HCEC 1CT (cell line): ENCODE measurements at regions not wholly inside any gene's neighbourhood (a gene's known extent, or its start where the extent isn't known, plus 50 kb on each side); places are given as distances from the start of the nearest gene placed in this dataset.
"Not testable (repeated sequence)": the region's sequence is repeated elsewhere in the genome, so short reads cannot be mapped to it uniquely, and the experiment has no call there.

Experiments
- DNase-seq: peaks from one replicate; pipeline ENCODE4 v3.0.0-alpha.2; 2017

DNA sequence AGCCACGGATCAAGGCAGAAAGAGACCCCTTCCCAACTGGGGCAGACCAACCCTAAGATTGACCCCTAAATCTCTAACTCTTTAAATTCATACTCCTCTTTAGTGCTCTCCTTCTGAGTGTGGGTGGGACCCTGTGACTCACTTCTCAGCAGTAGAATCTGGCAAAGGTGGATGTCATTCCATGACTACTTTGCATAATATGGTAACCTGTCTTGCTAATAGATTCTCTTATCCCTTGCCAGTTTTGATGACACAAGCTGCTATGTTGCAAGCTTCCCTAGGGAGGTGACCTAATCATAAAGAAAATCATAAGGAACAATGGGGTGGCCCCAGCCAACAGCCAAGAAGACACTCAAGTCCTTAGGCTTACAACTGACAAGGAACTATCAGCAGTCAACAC lies 155.4 kb upstream of the VWC2 start:
- no peak for DNase-seq

DNA sequence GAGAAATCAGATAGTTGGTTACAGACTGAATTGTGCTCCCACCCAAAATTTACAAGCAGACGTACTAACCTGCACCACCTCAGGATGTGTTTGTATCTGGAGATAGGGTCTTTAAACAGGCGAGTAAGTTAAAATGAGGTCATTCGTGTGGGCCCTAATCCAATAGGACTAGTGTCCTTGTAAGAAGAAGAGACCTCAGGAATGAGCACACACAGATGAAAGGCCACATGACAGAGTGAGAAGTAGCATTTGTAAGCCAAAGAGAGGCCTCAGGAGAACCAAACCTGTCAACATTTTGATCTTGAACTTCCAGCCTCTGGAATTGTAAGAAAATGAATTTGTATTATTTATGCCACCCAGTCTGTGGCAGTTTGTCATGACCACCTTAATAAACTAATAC lies 149.5 kb upstream of the VWC2 start:
- no peak for DNase-seq

DNA sequence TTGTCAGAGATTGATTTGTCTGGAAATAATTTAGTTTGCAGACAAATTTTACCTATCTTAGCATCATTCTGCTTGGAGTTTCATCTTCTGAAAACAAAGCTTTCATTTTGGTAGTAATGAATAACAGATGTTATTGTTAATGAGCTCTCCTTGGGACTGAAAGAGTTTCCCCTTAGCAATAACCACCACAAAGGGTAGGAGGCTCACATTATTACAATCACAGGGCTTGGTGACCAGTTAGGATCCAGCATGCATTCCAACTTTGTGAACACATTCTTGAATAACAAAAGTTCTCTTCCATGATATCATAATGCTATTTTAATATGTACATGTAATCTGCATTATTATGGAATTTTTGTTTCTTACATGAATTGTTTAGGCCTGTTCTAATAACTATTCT lies 148.8 kb upstream of the VWC2 start:
- DNase-seq = no peak

DNA sequence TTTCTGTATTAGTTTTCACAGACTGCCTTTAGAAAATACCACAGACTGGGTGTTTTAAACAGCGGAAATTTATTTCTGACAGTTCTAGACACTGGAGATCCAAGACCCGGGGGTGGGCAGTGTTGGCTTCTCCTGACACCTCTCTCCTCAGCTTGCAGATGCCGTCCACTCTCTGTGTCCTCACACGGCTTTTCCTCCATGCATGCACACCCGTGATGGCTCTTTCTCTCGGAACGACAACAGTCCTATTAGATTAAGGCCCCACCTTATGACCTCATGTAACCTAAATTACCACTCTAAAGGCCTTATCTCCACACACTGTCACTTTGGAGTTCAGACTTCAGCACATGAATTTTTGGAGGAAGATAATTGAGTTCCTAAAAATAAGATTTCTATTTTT lies 142.9 kb upstream of the VWC2 start:
- no peak for DNase-seq

DNA sequence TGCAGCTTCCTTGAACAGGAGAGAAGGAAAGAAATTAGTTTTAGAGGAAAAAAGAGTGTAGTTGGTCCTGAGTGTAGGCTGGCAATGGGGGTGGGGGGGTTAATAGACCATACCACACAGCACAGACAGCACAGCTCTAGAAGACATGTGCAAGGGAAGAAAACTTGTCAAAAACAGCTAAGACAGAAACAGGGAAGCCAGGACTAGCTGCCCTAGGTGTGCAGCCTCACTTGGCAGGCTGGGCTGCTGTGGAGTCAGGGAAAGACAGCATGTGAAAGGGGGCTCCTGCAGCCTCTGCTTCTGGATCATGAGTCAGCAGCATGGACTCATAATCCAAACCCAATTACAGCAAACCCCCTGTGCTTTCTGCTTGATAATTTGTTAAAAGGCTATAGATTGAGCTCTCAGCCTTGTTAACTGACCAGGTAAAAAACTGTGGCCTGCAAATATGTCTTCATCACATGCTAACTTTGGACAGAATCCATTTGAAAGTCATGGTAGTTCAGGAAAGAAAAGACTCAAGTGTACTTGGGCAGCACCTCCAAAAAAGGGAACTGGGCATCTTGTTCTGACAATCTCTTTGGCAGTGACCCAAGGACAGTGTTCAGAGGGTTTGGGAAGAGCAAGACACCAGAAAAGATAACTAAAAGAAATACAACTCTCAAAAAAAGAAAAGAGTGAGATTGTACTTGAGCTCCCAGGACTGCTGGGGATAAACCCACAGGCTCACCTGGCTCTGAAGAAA lies 142.2 kb upstream of the VWC2 start:
- DNase-seq = no peak

DNA sequence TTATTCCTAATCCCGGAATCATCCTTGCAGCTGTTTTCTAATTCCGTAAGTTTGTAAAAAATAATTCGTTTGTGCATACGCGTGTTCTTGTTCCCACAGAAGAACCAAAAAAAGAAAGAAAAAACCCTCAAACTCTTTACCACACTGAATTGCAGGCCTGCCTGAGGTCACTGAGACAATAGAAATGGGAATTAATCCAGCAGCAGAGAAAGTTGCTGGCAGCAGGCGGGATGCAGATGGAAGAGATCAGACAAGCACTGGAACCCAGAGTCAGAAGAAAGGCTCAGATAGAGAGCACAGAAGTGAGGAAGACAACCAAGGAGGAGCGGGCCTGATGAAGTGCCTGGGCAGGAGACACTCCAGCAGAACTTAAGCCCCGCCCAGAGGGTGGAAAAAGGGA lies 141.5 kb upstream of the VWC2 start:
- DNase-seq = no peak

DNA sequence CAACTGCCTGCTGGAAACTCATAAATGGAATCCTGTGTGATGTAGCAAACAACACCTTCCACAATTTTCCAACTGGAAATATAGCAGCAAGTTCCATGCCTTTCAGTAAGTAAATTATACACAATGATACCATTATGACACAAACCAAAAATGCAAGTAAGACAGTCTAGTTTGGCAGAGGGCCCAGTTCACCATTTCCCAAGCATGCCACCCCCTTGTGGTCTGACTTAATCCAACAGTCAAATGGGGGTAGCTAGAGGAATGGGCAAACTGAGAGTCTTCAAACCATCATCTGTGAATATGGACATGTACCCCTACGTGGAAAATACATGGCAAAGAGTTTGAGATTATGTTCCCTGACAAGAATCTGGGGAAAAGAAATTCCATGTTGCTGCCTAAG lies 137.6 kb upstream of the VWC2 start:
- no peak for DNase-seq

DNA sequence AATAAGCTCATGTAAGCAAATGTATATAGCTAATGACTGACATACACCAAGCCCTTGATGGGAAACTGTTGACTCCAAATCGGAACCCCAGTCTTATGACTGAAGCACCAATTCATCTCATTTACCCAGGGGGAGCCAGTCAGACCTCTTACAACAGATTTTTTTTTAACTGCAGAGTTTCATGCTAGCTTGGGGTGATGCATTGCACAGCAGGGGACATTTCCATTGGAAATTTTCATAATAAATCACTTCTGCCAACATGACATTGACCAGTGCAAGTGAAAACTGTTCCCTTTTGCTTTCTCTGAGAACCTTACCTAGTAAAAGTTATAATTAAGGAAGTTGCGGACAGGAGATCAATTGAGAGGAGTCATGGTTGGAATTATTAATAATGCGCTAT lies 137.0 kb upstream of the VWC2 start:
- DNase-seq = no peak

DNA sequence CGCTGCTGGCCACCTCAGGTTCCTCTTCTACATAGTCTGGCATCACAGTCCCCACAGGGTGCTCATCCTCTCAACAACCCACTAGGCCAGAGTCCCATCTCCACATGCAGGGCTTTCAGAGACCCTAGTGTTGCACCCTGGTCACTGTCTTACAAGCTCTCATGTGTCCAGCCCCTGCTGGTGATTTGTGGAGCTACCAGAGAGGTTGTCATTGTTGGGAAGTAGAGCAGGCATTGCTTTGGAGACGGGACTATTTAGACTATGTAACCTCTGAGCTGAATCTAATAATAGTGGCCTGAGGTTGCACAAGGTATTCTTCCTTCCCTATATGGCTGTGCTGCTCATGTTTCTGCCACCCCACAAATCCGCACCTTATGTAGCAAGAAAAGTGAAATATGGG lies 135.3 kb upstream of the VWC2 start:
- no peak for DNase-seq

DNA sequence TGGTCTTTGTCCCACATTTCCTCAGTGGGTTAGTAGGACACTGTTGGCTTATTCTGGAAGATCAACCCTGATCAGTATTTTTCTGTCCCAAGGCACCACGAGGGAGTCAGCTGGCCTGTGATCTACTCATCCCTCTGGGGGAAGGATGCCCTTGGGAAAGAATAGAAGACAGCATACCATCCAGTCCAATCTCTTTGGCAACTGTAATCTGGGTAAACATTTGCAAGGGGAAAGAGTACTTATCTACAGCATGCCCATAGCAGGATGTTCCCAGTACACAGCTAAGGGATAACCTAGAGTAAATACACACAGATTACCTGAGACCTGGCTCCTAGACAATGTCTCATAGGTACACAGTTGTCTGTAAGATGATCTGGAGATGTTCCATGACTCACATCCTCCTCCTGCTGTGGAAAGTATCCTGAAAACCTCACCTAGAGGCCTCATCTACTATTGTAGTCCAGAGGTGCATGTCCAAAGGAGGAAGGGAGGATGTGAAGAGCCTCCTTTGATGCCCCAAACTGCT lies 134.3 kb upstream of the VWC2 start:
- DNase-seq = no peak

DNA sequence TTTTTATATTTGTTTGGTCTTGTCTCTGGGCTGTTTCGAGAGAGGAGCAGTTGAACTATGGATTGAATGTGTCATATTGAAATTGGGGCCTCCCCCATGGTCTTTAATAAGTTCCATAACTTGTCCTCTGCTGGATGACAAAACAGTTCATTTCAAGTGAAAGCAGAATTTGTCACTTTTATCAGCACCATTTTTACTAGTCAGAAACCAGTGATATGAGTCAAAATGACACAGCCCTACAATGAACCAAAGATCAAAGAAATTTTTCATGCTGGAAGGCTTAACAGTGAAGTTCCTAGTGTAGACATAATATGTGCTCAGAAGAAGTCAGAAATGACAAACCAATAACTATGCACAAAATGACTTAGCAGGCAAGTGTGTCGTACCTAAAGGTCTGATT lies 133.6 kb upstream of the VWC2 start:
- no peak for DNase-seq

DNA sequence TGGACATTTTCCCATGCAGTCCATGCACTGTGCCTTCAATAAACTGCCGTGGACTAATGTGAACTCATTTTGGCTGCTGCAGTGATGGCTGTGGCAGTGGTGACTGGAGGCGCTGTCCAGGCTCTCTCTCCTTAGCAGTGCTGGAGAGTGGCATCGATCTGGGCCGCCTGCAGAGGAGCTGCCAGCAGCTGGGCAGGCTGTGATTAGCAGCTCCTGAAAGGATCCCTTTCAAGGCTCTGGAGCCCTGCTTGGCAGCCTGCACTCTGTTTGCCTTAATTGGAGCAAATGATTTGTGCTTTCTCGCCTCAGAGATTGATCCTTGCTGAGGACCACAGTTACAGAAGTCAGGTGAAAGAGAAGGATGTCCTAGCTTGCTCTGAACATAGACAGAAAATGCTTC lies 130.1 kb upstream of the VWC2 start:
- DNase-seq = no peak

DNA sequence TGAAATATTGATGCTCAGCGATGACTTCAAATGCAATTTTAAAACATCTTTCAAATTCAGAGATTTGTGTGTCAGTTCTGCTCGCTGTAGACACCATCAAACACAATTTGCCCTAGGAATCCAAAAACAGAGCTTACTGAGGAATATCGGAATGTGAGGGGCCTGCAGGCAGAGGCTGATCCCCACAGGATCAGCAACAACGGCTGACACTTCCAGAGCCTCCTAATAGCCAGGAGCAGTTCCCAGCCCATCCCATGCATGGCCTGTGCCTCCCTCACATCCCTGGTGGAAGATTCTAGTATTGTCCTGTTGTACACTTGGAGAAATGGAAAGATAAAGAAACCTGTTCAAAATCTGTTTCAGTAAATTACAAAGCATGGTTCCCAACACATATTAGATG lies 129.7 kb upstream of the VWC2 start:
- no peak for DNase-seq

DNA sequence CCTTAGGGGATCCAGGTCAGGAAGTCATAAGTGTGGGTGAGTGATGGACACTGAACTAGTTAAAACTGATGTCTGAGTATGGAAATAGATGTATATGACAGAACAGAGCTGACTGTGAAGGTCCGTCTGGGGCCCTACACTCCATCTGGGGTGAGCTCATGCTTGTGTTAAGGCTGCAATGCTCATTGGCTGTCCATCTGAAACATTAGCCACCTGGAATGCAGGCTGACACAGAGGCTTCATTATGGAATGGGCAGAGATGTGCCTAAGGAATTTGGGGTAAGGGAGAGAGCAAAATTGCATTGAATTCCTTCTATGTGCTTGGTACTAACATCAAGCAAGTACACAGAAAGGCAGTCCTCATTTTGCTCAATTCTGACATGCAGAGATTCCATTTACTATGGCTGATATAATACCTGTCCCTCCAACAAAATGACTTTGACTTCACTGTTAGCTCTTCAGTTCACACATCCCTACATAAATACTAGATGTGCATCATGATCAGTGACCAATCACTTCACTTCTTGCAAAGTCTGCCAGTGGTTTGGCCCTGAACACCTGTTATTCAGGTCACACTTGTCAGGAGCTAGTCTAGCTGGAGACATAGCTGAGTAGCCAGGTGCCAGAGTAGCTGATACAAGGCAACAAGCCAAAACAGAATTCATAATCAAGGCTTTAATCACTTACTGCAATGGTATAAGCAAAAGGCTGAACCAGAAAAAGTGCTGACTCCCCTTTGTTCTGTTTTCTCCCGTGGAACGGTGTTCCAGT lies 128.9 kb upstream of the VWC2 start:
- DNase-seq = no peak

DNA sequence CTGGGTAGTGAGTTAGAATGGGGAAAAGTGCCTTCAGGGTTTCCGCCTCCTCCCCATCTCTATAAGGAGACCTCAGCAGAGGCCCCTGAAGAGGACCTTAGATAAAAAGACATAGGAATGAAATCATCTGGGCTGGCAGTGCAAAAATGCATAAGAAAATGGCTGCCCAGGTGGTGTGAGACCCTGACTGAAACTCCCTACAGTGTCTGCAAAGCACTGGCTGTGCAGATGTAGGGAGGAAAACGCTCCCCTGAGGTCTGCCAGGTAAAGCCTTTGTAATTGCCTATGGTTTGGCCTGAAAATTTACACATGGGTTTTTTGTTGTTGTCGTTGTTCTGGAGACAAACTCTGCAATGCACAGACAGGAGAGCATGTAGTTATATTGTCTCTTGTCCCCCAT lies 128.1 kb upstream of the VWC2 start:
- no peak for DNase-seq

DNA sequence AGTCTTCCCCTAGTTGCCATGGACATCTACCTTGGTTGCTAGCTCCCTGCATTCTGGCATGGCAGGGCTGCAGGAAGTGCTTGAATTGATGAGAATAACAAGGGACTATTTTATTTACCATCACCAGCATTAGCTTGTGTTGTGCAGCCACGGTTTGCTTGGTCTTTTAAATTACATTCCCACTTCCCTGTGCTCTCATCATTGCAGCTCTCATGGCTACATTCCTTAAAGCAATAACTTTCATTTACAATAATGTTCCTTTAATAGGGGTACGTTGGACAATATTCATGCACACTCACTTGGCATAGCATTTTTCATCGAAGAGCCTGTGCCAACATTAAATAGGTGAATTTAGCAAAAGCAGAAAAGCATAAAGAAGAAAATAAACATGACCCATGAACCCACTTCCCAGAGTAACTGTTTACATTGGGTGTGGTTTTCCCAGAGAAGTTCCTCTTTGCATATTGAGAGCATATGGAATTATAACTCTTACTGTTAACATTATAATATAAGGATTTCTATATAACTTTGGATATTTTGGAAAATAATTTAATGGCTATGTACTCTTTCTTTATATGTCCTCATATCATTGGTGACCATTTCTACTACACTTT lies 113.2 kb upstream of the VWC2 start:
- DNase-seq = no peak

DNA sequence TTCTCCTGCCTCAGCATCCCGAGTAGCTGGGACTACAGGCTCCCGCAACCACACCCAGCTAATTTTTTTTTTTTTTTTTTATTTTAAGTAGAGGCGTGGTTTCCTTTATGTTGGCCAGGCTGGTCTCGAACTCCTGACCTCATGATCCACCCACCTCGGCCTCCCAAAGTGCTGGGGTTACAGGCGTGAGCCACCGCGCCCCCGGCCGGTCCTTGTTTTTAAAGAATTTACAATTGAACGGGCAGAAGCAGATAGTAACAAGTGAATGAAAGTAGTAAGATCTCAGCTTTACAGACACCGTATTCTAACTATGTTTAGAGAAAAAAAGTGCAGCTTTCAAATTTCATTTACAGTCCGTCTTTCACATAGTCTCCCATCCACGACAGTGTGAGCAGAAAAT lies 112.5 kb upstream of the VWC2 start:
- no peak for DNase-seq

DNA sequence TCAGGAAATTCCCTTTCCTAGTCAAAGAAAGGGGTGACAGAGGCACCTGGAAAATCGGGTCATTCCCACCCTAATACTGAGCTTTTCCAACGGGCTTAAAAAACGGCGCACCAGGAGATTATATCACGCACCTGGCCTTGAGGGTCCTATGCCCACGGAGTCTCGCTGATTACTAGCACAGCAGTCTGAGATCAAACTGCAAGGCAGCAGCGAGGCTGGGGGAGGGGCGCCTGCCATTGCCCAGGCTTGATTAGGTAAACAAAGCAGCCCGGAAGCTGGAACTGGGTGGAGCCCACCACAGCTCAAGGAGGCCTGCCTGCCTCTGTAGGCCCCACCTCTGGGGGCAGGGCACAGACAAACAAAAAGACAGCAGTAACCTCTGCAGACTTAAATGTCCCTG lies 107.5 kb upstream of the VWC2 start:
- DNase-seq = not testable (repeated sequence)

DNA sequence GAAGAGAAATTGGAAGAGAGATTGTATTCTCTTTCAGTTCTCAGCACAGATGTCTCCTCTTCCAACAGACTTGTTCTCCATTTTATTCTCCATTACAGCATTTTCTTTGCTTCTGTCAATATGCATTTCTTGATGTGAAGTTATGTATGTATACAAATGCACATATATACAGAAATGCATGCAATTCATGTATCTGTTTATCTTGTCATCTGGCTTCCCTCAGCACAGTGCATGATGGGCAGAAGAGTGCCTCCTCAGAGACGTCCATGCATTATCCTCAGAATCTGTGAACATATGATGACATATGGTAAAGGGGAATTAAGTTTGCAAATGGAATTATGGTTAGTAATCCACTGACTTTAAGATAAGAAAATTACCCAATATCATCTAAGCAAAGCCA lies 106.7 kb upstream of the VWC2 start:
- no peak for DNase-seq

DNA sequence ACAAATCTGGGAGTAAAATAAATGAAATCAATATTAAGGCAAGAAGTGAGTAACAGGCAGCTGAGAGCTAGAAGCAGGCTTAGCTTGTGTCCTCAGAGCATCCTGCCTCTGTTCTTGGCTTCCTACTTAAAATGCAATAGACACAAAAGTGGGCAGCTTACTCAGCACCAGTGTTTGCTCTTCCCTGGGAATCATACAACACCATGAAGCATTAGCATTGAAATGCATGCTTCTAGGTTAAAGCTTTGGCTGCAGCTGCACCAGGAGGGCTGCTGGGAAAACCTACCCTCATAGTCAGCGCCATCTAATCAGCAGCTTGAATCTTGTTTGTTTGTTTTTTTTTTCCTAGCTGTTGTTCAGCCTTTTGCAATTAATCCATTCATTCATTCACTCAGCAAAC lies 104.2 kb upstream of the VWC2 start:
- no peak for DNase-seq

DNA sequence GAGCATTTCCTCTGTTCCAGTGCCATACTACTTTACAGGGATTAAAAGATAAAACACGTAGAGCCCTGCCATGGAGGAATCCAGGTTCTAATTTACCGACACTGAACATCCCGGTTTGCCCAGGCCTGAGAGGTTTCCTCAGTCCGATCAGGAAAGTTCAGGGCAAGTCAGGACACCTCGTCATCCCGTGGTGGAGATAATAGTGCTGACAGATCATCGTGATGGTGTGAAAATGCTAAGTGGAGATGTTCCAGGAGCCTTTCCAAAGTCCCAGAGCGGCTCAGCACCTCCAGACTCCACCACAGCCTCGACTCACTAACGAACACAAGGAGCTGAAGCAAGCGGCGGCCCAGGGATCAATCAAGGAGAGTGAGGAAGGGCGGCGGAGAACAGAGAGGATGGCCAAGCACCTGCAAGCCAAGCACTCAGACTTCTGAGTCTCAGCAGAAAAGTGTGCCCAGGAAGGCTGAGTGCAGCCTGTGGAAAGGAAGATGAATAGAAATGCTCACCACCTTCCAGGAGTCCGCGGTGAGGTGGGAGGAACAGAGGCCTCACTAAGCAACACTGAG lies 103.7 kb upstream of the VWC2 start:
- no peak for DNase-seq

DNA sequence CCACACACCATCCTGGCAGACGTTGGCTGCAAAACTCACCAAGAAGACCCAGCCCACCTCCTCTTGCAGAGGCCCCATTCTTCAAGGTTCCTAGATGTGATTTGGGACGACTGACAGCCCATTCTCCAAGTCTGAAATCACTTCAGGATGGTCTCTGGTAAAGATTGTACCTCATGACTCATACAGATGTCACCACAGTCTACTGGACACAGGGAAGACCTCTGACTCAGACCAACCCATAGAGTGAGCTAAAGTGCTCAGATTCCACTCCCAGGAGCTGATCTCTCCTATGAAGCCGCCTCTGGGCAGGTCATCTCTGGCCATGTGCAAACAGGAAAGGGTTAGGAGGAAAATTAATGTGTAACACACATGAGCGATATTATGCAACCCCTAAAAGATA lies 102.4 kb upstream of the VWC2 start:
- no peak for DNase-seq

DNA sequence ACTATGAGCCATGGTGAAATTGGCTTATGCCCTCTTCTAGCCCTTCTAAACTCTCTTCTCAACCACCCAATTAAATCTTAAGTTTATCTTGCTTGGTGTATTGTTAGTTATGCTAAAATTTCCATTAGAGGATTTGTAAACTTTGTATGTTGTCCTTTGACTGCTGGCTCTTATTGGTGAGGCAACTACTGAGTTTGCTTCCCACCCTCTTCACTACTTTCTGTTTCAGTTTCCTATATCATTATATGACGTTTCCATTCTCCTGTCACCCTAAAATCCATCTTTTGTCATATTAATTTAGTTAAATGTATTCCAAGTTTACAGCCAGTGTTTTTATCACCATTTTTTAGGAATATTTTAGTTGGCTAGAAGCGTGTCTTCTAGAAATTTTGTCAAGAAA lies 80.9 kb upstream of the VWC2 start:
- DNase-seq = no peak

DNA sequence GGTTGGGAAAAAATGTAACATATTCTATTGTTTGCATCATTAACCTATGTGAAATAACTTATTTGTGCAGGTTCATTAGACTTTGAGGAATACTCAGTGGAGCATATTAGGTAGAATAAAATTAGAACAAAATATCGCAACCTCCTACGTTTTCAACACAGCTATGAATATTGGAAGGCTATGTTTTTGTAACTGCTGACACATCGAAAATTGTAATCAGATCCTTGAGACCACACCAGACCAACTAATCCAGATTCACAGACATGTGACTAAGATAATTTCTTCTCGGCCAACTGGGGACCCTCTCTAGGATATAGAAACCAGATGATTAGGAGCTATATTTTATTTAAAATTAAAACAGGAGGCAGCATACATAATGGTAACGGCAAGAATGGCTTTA lies 77.5 kb upstream of the VWC2 start:
- no peak for DNase-seq
